Muscle layer of colon (tissue), 2 donors: ENCODE measurements at regions not wholly inside any gene's neighbourhood (a gene's known extent, or its start where the extent isn't known, plus 50 kb on each side); places are given as distances from the start of the nearest gene placed in this dataset.
"Not testable (repeated sequence)": the region's sequence is repeated elsewhere in the genome, so short reads cannot be mapped to it uniquely, and the experiment has no call there.

ENCODE experiments used
- H3K27ac ChIP-seq: one replicate; pipeline ENCODE4 v1.7.0; 2013; ENCODE audit warnings: low read depth, mild to moderate bottlenecking, low read length, moderate library complexity
- H3K27me3 ChIP-seq, 2 donors: one replicate each; pipeline ENCODE4 v1.7.0; 2013; ENCODE audit warnings: low read length in 2 of 2, mild to moderate bottlenecking in 2 of 2; ENCODE audit not compliant: insufficient read depth in 2 of 2, control insufficient read depth in 1 of 2
- H3K36me3 ChIP-seq: one replicate; pipeline ENCODE4 v1.7.0; 2013; ENCODE audit warnings: mild to moderate bottlenecking, low read length; ENCODE audit not compliant: insufficient read depth
- H3K4me1 ChIP-seq: one replicate; pipeline ENCODE4 v1.7.0; 2013; ENCODE audit warnings: mild to moderate bottlenecking, low read length; ENCODE audit not compliant: insufficient read depth
- H3K4me3 ChIP-seq, 2 donors: one replicate each; pipeline ENCODE4 v1.7.0; 2013; ENCODE audit warnings: low read length in 2 of 2, low read depth in 1 of 2, mild to moderate bottlenecking in 1 of 2, moderate library complexity in 1 of 2
- H3K9ac ChIP-seq: one replicate; pipeline ENCODE4 v1.7.0; 2013; ENCODE audit warnings: low read length
- H3K9me3 ChIP-seq: one replicate; pipeline ENCODE4 v1.7.0; 2013; ENCODE audit warnings: mild to moderate bottlenecking, low read length
- donor health status: abdominal sarcoma.
- donor health status: Adenocarcinoma of cecum.

GRCh38 chr6:90368601-90369000, 72.0 kb upstream of the BACH2 start:
- H3K27ac ChIP-seq, result peak overlapping the region; percentile 35

GRCh38 chr6:90368001-90368400, 71.4 kb upstream of the BACH2 start:
- Histone ChIP-seq H3K27ac (no peak overlapping the region), H3K36me3 (no peaks in the 10 kb centered on the region), H3K4me1 (peaks cover 11% of the 10 kb centered on the region), H3K9me3 (no peaks in the 10 kb centered on the region), H3K9ac (no peak overlapping the region), H3K27me3 (no peaks in the 10 kb centered on the region), H3K4me3 (no peak overlapping the region)

More at GRCh38 chr6:90368601-90369000, 72.0 kb upstream of the BACH2 start:
- H3K9ac ChIP-seq, result peak overlapping the region; percentile 10
- H3K27me3 ChIP-seq, result no peaks in the 10 kb centered on the region
- H3K9me3 ChIP-seq, result no peaks in the 10 kb centered on the region
- peaks cover 11% of the 10 kb centered on the region for H3K4me1 ChIP-seq
- no peaks in the 10 kb centered on the region for H3K36me3 ChIP-seq
- no peak overlapping the region for H3K4me3 ChIP-seq

- Histone ChIP-seq H3K4me3 (no peak overlapping the region), H3K27ac (no peak overlapping the region), H3K9ac (no peak overlapping the region), H3K27me3 (no peaks in the 10 kb centered on the region), H3K9me3 (no peaks in the 10 kb centered on the region), H3K36me3 (no peaks in the 10 kb centered on the region), H3K4me1 (peaks cover 11% of the 10 kb centered on the region)
Observed at GRCh38 chr6:90365565-90366219, 69.0 kb upstream of the BACH2 start.

DNA sequence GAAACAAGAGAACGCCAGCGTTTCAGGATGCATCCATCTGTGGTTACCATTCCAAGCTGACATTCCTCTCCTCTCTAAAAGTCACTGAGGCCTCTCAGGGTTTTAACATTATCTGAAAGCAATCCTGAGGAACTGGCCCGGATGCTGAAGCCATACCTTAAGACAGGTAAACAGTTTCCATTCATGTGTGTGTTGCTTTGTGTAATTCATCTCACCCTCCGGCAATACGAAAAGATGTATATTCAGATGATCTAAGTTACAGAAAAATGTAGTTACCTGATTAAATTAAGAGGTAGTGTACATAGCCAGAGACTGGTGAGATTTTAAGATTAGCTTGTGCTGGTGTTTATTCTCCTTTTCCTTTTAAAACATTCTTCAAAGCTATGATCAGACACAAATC, 68.4 kb upstream of the BACH2 start:
- peaks cover 11% of the 10 kb centered on the region for H3K4me1 ChIP-seq
- no peak overlapping the region for H3K9ac ChIP-seq
- H3K27ac ChIP-seq, result no peak overlapping the region
- no peaks in the 10 kb centered on the region for H3K36me3 ChIP-seq
- no peaks in the 10 kb centered on the region for H3K9me3 ChIP-seq
- no peak overlapping the region for H3K4me3 ChIP-seq
- H3K27me3 ChIP-seq, result no peaks in the 10 kb centered on the region

DNA sequence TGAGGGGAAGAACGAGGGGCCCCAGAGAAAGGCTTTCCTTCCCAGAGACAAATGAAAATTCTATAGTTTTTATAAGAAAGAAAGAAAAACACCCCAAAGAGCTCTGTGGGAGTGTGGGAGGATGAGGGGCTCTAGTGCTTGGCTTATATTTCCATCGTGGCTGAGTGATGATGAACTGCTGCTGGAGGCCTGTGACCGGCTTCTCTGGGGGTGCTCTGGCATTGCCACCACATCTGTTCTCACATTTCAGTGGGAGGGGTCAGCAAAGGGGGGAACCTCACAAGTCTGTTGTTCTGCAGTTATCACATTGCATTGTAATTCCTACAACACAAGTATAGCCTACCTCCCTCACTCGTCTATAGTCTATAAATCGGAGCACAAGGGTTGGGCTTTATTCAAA, 67.6 kb upstream of the BACH2 start:
- H3K27me3 ChIP-seq, result no peaks in the 10 kb centered on the region
- H3K9me3 ChIP-seq, result no peaks in the 10 kb centered on the region
- no peak overlapping the region for H3K27ac ChIP-seq
- H3K4me1 ChIP-seq, result peaks cover 11% of the 10 kb centered on the region
- no peak overlapping the region for H3K9ac ChIP-seq
- H3K4me3 ChIP-seq, result no peak overlapping the region
- H3K36me3 ChIP-seq, result no peaks in the 10 kb centered on the region

GRCh38 chr6:90362318-90362717, 65.7 kb upstream of the BACH2 start:
- Histone ChIP-seq H3K4me1 (no peaks in the 10 kb centered on the region), H3K27ac (no peak overlapping the region), H3K4me3 (no peak overlapping the region), H3K9me3 (no peaks in the 10 kb centered on the region), H3K9ac (no peak overlapping the region), H3K27me3 (no peaks in the 10 kb centered on the region), H3K36me3 (no peaks in the 10 kb centered on the region)

DNA sequence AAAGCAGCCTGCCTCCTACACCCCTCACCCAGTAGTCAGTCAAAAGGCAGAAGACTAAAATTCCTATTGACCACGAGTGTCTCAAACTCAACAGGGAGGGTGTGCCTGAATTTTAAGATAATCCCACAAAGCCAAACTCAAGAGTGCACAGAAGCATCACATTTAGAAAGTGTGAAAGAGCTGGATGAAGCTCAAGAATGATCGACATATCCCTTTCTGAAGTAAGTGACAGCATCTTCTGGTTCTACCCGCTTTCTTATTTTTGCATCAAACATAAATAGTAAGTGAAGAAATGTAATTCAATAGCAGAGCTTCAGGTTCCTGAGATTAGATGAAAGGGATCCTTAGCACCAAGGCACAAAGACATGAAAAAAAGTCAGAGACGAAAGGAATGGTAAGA, 64.5 kb upstream of the BACH2 start:
- Histone ChIP-seq H3K27ac (no peak overlapping the region), H3K9ac (no peak overlapping the region), H3K36me3 (no peaks in the 10 kb centered on the region), H3K27me3 (no peaks in the 10 kb centered on the region), H3K4me1 (no peaks in the 10 kb centered on the region), H3K4me3 (no peak overlapping the region), H3K9me3 (no peaks in the 10 kb centered on the region)

GRCh38 chr6:90358036-90358770, 61.6 kb upstream of the BACH2 start:
- not testable (repeated sequence) for H3K36me3 ChIP-seq

DNA sequence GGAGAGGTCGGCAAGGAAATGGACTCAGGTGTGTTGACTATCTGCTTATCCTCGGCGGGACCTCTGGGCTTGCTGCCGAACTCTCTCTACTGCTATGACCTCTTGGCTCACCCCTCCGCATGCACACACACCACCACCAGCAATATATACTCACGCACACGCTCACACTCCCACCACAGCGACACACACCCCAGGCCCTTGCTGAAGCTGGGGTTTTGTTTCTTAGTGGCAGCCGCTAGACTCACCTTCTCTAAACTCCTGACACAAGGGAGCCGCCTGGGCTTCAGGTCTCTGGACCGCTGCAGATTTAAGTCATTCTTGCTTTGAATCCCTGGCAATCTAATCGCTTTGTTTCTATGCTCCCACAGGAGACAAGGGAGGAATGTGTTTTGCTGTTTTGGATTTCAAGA, 59.4 kb upstream of the BACH2 start:
- Histone ChIP-seq H3K4me3 (no peak overlapping the region), H3K27me3 (no peaks in the 10 kb centered on the region)

More at GRCh38 chr6:90358036-90358770, 61.6 kb upstream of the BACH2 start:
- not testable (repeated sequence) for H3K4me3 ChIP-seq, H3K9me3 ChIP-seq, H3K9ac ChIP-seq, H3K27ac ChIP-seq, H3K27me3 ChIP-seq, H3K4me1 ChIP-seq

DNA sequence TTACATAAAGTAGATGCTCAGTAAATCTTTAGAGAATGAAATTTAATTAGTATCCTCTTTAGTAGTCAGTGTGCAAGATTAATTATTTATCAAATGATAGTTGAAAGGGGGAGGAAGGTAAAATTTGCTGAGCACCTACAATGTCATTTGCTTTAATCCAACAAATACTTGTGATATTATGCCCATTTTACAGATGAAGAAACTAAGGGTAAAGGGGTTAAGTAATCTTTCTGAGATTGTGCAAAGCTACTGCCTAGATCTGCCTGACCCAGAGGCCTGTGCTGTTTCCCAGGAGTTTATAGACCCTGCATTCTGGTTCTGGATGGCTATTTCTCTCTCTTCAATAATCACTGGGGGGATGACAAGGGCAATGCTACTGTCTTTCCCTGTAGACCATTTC, 58.3 kb upstream of the BACH2 start:
- Histone ChIP-seq H3K27ac (no peak overlapping the region), H3K27me3 (no peaks in the 10 kb centered on the region), H3K4me3 (no peak overlapping the region), H3K36me3 (no peaks in the 10 kb centered on the region), H3K9me3 (no peaks in the 10 kb centered on the region), H3K4me1 (no peaks in the 10 kb centered on the region), H3K9ac (no peak overlapping the region)

More for the DNA sequence above, 59.4 kb upstream of the BACH2 start:
- Histone ChIP-seq H3K4me1 (no peaks in the 10 kb centered on the region), H3K9me3 (no peaks in the 10 kb centered on the region), H3K27ac (no peak overlapping the region), H3K9ac (no peak overlapping the region), H3K36me3 (no peaks in the 10 kb centered on the region)

- H3K9me3 ChIP-seq, result no peaks in the 10 kb centered on the region
- no peak overlapping the region for H3K27ac ChIP-seq
- H3K4me1 ChIP-seq, result no peaks in the 10 kb centered on the region
- H3K27me3 ChIP-seq, result no peaks in the 10 kb centered on the region
- H3K9ac ChIP-seq, result no peak overlapping the region
- no peak overlapping the region for H3K4me3 ChIP-seq
- no peaks in the 10 kb centered on the region for H3K36me3 ChIP-seq
Observed at GRCh38 chr6:90351696-90352095, 55.1 kb upstream of the BACH2 start.
